Neural crest cell (in vitro differentiated cells): ENCODE measurements at regions not wholly inside any gene's neighbourhood (a gene's known extent, or its start where the extent isn't known, plus 50 kb on each side); places are given as distances from the start of the nearest gene placed in this dataset.

ENCODE experiments used
- DNase-seq: peaks from one replicate; pipeline ENCODE4 v3.0.0; 2021; ENCODE audit warnings: low read depth, mixed read lengths, low spot score
- H3K27ac Mint-ChIP-seq: one replicate; pipeline ENCODE4 v1.8.0; 2021; ENCODE audit warnings: mild to moderate bottlenecking, mixed read lengths; ENCODE audit not compliant: unreplicated experiment
- H3K27me3 Mint-ChIP-seq: 2 replicates; pipeline ENCODE4 v1.8.0; 2021; ENCODE audit warnings: low read depth, mild to moderate bottlenecking, mixed read lengths
- H3K36me3 Mint-ChIP-seq: 2 replicates; pipeline ENCODE4 v1.8.0; 2021; ENCODE audit warnings: low read depth, mild to moderate bottlenecking, mixed read lengths
- H3K4me1 Mint-ChIP-seq: 2 replicates; pipeline ENCODE4 v1.8.0; 2021; ENCODE audit warnings: mixed read lengths
- H3K4me3 Mint-ChIP-seq: one replicate; pipeline ENCODE4 v1.8.0; 2021; ENCODE audit warnings: mild to moderate bottlenecking, mixed read lengths
- H3K9me3 Mint-ChIP-seq: 2 replicates; pipeline ENCODE4 v1.8.0; 2021; ENCODE audit warnings: mixed read lengths
- CTCF ChIP-seq: fragments of 200-600 bp; sonication (generic); conservative IDR thresholded peaks from 2 replicates; pipeline ENCODE4 v1.5.0; 2021; ENCODE audit warnings: antibody characterized with exemption, mild to moderate bottlenecking

DNA sequence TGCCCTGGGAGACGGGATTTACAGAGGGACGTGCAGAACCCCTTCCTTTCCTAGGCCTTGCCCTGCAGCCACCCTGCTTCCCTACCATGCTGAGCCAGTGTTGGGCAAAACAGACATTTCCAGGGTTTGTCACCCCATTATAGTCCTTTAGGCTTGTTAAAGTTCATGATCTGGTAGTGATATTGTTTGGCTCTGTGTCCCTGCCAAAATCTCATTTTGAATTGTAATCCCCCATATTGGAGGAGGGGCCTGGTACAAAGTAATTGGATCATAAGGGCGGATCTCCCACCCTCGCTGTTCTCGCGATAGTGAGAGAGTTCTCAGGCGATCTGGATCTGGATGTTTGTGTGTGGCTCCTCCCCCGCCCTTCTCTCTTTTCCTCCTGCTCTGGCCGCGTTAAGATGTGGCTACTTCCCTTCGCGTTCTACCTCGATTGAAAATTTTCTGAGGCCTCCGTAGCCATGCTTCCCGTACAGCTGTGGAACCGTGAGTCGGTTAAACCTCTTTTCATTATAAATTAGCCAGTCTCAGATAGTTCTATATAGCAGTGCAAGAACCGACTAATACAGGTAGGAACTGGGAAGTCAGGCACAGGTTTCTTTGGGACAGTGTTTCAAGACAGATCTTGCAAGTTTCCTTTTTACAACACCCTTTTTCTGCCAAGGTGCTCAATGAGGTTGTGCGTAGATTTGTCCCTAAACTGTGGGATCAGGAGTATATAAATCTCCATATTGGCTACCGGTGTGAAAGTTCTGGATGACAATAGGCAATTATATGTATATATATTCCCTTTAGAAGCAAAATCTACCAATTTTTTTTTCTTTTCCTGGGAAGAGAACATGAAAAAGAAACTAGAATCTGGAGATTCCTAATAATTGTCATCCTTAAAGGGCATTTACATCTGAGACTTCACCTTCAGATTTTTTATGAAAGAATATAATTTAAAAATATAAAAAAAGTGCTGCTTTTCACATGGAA is 152.1 kb downstream of the SAMD5 start:
- Mint-ChIP-seq H3K9me3 (no peaks in the 10 kb centered on the region), H3K36me3 (no peaks in the 10 kb centered on the region), H3K4me1 (peaks cover 9% of the 10 kb centered on the region), H3K4me3 (no peak overlapping the region), H3K27me3 (no peaks in the 10 kb centered on the region), H3K27ac (no peak overlapping the region)
- TF ChIP-seq CTCF: no peak
- DNase-seq: no peak

GRCh38 chr6:147662646-147663045 is 154.2 kb downstream of the SAMD5 start:
- no peak for TF ChIP-seq CTCF
- H3K27me3 Mint-ChIP-seq: no peaks in the 10 kb centered on the region
- no peaks in the 10 kb centered on the region for H3K9me3 Mint-ChIP-seq
- no peak for DNase-seq
- H3K27ac Mint-ChIP-seq: no peak overlapping the region
- no peaks in the 10 kb centered on the region for H3K36me3 Mint-ChIP-seq
- no peak overlapping the region for H3K4me3 Mint-ChIP-seq
- peaks cover 9% of the 10 kb centered on the region for H3K4me1 Mint-ChIP-seq

DNA sequence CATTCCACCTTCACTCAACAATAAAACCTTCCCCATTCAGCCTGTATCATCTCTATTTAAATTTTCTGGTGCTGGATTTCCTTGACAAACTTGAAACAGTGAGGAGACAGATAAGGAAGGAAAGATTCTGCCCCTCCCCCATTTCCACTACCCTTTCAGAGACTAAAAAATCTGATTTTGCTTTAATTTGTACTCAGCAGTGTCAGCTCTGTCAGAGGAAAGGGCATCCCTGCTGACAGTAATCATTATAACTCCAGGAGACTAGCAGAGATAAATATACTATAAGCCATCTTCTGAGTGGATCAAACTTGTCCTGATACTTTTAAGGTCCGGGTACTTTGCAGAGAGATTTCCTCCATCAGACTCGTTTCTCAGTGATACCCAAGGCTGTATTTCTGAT is 155.6 kb downstream of the SAMD5 start:
- Mint-ChIP-seq H3K27ac (no peak overlapping the region), H3K9me3 (peaks cover 2% of the 10 kb centered on the region), H3K4me1 (peaks cover 9% of the 10 kb centered on the region), H3K27me3 (no peaks in the 10 kb centered on the region), H3K4me3 (no peak overlapping the region), H3K36me3 (no peaks in the 10 kb centered on the region)
- no peak for TF ChIP-seq CTCF
- no peak for DNase-seq

- no peak for TF ChIP-seq CTCF
- no peaks in the 10 kb centered on the region for H3K27me3 Mint-ChIP-seq
- H3K27ac Mint-ChIP-seq: peak overlapping the region; percentile 28
- H3K9me3 Mint-ChIP-seq: peaks cover 14% of the 10 kb centered on the region
- no peak overlapping the region for H3K4me3 Mint-ChIP-seq
- H3K4me1 Mint-ChIP-seq: peaks cover 9% of the 10 kb centered on the region
- no peak for DNase-seq
- H3K36me3 Mint-ChIP-seq: peaks cover 3% of the 10 kb centered on the region
These were observed 157.8 kb downstream of the SAMD5 start for GRCh38 chr6:147666255-147666654.

DNA sequence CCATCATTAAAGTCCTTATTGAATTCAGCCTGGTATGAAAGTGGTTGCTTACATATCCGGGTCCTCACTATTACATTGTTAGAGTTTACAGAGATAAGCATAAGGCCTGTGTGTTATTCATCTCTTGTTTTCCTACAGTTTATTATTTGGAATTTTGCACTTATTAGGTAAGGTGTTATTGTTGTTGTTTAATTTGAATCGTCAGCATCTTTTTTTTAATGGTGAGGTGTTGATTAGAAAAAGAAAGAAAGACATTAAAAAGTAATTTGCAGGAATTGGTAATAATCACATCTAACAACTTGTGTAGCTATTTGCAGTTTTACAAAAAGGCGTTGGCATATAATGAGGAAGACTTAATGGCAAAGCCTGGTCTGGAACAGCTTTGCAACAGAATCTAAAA is 158.6 kb downstream of the SAMD5 start:
- no peak for DNase-seq
- H3K27me3 Mint-ChIP-seq: no peaks in the 10 kb centered on the region
- H3K27ac Mint-ChIP-seq: no peak overlapping the region
- H3K9me3 Mint-ChIP-seq: peaks cover 14% of the 10 kb centered on the region
- H3K36me3 Mint-ChIP-seq: peaks cover 3% of the 10 kb centered on the region
- no peak overlapping the region for H3K4me3 Mint-ChIP-seq
- peaks cover 9% of the 10 kb centered on the region for H3K4me1 Mint-ChIP-seq
- TF ChIP-seq CTCF: no peak
